ENCODE measurements at regions not wholly inside any gene's neighbourhood (a gene's known extent, or its start where the extent isn't known, plus 50 kb on each side); places are given as distances from the start of the nearest gene placed in this dataset.

GRCh38 chr1:213324859-213325258, 273.8 kb downstream of the RPS6KC1 start:
- TF ChIP-seq, protein P1, sequence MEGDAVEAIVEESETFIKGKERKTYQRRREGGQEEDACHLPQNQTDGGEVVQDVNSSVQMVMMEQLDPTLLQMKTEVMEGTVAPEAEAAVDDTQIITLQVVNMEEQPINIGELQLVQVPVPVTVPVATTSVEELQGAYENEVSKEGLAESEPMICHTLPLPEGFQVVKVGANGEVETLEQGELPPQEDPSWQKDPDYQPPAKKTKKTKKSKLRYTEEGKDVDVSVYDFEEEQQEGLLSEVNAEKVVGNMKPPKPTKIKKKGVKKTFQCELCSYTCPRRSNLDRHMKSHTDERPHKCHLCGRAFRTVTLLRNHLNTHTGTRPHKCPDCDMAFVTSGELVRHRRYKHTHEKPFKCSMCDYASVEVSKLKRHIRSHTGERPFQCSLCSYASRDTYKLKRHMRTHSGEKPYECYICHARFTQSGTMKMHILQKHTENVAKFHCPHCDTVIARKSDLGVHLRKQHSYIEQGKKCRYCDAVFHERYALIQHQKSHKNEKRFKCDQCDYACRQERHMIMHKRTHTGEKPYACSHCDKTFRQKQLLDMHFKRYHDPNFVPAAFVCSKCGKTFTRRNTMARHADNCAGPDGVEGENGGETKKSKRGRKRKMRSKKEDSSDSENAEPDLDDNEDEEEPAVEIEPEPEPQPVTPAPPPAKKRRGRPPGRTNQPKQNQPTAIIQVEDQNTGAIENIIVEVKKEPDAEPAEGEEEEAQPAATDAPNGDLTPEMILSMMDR (conservative IDR thresholded peaks at IDR 0.05; ENCODE audit: low read length), result no peak
- TF ChIP-seq EZH2phosphoT487 (IDR thresholded peaks at IDR 0.05; ENCODE audit: borderline replicate concordance, low read depth, low read length), result no peak
